IPS-15b (cell line): ENCODE measurements at regions not wholly inside any gene's neighbourhood (a gene's known extent, or its start where the extent isn't known, plus 50 kb on each side); places are given as distances from the start of the nearest gene placed in this dataset.

Experiments
- H3K27me3 ChIP-seq: one replicate; pipeline ENCODE4 v1.6.1; 2013; ENCODE audit warnings: low read length; ENCODE audit not compliant: control insufficient read depth, insufficient read depth
- H3K36me3 ChIP-seq: one replicate; pipeline ENCODE4 v1.6.1; 2013; ENCODE audit warnings: low read length; ENCODE audit not compliant: control insufficient read depth, insufficient read depth
- H3K4me1 ChIP-seq: one replicate; pipeline ENCODE4 v1.6.1; 2013; ENCODE audit warnings: mild to moderate bottlenecking, low read length; ENCODE audit not compliant: control insufficient read depth, insufficient read depth
- H3K4me3 ChIP-seq: one replicate; pipeline ENCODE4 v1.5.1; 2013; ENCODE audit warnings: low read depth, low read length
- H3K9ac ChIP-seq: one replicate; pipeline ENCODE4 v1.6.1; 2013; ENCODE audit warnings: low read depth, mild to moderate bottlenecking, low read length
- H3K9me3 ChIP-seq: one replicate; pipeline ENCODE4 v1.6.1; 2013; ENCODE audit warnings: mild to moderate bottlenecking, low read length; ENCODE audit not compliant: control insufficient read depth, insufficient read depth

DNA sequence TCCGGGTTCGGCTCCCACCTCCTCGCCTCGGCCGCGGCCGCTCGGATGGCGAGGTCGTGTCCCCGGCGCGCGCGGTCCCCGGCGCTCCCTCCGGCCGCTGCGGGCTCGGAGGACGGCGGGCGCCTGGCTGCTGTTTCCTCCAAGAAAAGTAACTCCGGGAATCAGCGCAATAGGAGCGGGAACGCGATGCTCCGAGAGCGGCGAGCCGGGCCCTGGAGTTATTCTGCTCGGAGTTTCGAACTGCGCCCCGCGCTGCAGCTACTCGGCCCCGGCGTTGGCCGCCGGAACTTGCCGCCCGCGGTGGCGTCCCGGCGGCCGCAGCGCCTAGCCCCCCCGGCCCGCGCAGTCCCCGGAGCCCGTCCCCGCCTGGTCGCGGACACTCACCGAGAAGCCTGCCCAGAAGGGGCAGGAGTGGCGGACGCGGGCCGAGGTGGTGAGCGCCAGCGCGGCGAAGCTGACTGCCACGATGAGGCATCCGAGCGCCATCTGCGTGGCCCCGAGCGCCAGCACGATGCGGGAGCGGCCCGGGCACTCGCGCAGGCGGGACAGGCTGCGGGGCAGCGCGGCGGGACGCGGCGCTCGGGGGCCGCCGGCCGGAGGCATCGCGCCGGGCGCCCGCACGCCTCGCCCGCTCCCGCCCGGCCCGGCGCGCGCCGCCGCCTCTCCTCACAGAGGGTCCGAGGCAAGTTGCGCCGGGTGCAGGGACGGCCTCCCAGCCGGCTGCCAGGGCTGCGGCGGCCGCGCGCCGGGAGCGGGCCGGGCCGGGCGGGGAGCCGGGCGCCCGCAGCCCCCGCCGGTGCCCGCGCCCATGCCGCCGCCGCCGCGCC lies 251.9 kb downstream of the TJP1 start:
- H3K4me3 ChIP-seq: peak overlapping the region; percentile 52
- H3K9ac ChIP-seq: peak overlapping the region; percentile 30
- H3K36me3 ChIP-seq: no peaks in the 10 kb centered on the region
- H3K9me3 ChIP-seq: no peaks in the 10 kb centered on the region
- H3K4me1 ChIP-seq: peaks cover 3% of the 10 kb centered on the region
- peaks cover 36% of the 10 kb centered on the region for H3K27me3 ChIP-seq

GRCh38 chr15:29569533-29570092 lies 252.7 kb downstream of the TJP1 start:
- Histone ChIP-seq H3K9me3 (no peaks in the 10 kb centered on the region), H3K36me3 (no peaks in the 10 kb centered on the region), H3K9ac (no peak overlapping the region), H3K4me1 (peaks cover 3% of the 10 kb centered on the region), H3K27me3 (peaks cover 36% of the 10 kb centered on the region), H3K4me3 (peak overlapping the region; percentile 46)

GRCh38 chr15:29568840-29569532 lies 253.3 kb downstream of the TJP1 start:
- Histone ChIP-seq H3K4me1 (peaks cover 3% of the 10 kb centered on the region), H3K36me3 (no peaks in the 10 kb centered on the region), H3K27me3 (peaks cover 35% of the 10 kb centered on the region), H3K9me3 (no peaks in the 10 kb centered on the region), H3K4me3 (peak overlapping the region; percentile 46), H3K9ac (no peak overlapping the region)

GRCh38 chr15:29567336-29567735 lies 254.9 kb downstream of the TJP1 start:
- peaks cover 3% of the 10 kb centered on the region for H3K4me1 ChIP-seq

DNA sequence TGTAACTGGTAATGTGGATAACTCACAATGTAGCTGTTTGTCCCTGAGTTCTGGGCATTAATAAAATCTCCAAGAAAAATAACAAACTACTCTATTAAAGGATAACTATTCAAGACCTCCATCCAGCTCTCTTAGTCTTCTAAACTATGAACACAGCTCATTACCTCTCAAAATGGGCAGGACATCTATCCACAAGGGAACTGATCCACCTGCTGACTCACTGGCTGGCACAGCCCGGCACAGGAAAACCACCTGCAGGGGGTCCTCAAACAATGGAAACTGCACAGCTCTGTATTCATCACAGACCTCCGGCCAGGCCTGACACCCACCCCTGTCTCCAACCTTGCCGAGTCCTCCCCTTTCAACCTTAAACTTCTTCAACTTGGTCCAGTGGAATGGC lies 255.4 kb downstream of the TJP1 start:
- peaks cover 15% of the 10 kb centered on the region for H3K27me3 ChIP-seq
- H3K9me3 ChIP-seq: no peaks in the 10 kb centered on the region
- peaks cover 3% of the 10 kb centered on the region for H3K4me1 ChIP-seq
- H3K4me3 ChIP-seq: no peak overlapping the region
- no peak overlapping the region for H3K9ac ChIP-seq
- H3K36me3 ChIP-seq: no peaks in the 10 kb centered on the region

More at GRCh38 chr15:29567336-29567735, 254.9 kb downstream of the TJP1 start:
- Histone ChIP-seq H3K36me3 (no peaks in the 10 kb centered on the region), H3K9me3 (no peaks in the 10 kb centered on the region), H3K9ac (no peak overlapping the region), H3K27me3 (peaks cover 19% of the 10 kb centered on the region), H3K4me3 (no peak overlapping the region)

DNA sequence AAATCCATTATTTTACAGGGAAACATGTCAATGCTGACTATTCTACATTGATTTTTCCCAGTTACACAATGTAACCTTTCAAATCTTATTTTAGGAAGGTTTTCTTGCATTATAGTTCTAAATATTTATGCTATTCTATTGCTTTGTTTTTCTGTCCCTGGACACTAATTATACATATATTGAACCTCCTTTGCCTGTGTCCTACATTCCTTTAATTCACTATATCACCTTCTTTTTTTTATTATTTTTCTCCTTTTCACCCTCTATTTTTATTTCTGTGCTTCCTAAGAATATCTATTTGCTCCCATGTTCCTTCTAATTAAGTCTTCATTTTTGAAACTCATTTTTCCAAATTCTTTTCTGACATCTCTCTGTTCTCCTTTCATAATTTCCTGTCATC lies 259.2 kb downstream of the TJP1 start:
- H3K9me3 ChIP-seq: no peaks in the 10 kb centered on the region
- no peak overlapping the region for H3K9ac ChIP-seq
- H3K27me3 ChIP-seq: no peaks in the 10 kb centered on the region
- no peaks in the 10 kb centered on the region for H3K4me1 ChIP-seq
- no peak overlapping the region for H3K4me3 ChIP-seq
- no peaks in the 10 kb centered on the region for H3K36me3 ChIP-seq

DNA sequence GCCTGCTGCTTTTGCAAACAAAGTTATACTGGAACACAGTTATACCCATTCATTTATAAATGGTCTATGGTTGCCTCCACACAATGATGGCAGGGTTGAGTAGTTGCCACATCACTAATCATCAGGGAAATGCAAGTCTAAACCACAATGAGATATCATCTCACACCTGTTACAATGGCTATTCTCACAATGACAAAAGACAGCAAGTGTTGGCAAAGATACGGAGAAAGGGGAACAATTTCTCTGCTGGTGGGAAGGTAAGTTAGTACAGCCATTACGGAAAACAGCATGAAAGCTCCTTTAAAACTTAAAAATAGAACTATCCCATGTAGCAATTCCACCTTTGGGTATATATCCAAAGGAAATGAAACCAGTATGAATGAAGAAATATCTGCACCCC lies 261.4 kb downstream of the TJP1 start:
- H3K4me1 ChIP-seq: no peaks in the 10 kb centered on the region
- H3K36me3 ChIP-seq: no peaks in the 10 kb centered on the region
- H3K9me3 ChIP-seq: no peaks in the 10 kb centered on the region
- H3K4me3 ChIP-seq: no peak overlapping the region
- H3K9ac ChIP-seq: no peak overlapping the region
- no peaks in the 10 kb centered on the region for H3K27me3 ChIP-seq

GRCh38 chr15:29558261-29558660 lies 264.0 kb downstream of the TJP1 start:
- H3K4me1 ChIP-seq: no peaks in the 10 kb centered on the region
- no peaks in the 10 kb centered on the region for H3K36me3 ChIP-seq
- no peaks in the 10 kb centered on the region for H3K27me3 ChIP-seq
- H3K9ac ChIP-seq: no peak overlapping the region
- no peak overlapping the region for H3K4me3 ChIP-seq
- H3K9me3 ChIP-seq: no peaks in the 10 kb centered on the region

- no peak overlapping the region for H3K4me3 ChIP-seq
- no peaks in the 10 kb centered on the region for H3K4me1 ChIP-seq
- no peaks in the 10 kb centered on the region for H3K9me3 ChIP-seq
Observed at GRCh38 chr15:29557171-29557570, 265.1 kb downstream of the TJP1 start.

GRCh38 chr15:29556380-29556779 lies 265.9 kb downstream of the TJP1 start:
- H3K9me3 ChIP-seq: no peaks in the 10 kb centered on the region
- H3K4me3 ChIP-seq: no peak overlapping the region
- no peak overlapping the region for H3K9ac ChIP-seq
- no peaks in the 10 kb centered on the region for H3K36me3 ChIP-seq
- H3K27me3 ChIP-seq: no peaks in the 10 kb centered on the region
- no peaks in the 10 kb centered on the region for H3K4me1 ChIP-seq

More at GRCh38 chr15:29557171-29557570, 265.1 kb downstream of the TJP1 start:
- H3K36me3 ChIP-seq: no peaks in the 10 kb centered on the region
- no peaks in the 10 kb centered on the region for H3K27me3 ChIP-seq
- no peak overlapping the region for H3K9ac ChIP-seq

DNA sequence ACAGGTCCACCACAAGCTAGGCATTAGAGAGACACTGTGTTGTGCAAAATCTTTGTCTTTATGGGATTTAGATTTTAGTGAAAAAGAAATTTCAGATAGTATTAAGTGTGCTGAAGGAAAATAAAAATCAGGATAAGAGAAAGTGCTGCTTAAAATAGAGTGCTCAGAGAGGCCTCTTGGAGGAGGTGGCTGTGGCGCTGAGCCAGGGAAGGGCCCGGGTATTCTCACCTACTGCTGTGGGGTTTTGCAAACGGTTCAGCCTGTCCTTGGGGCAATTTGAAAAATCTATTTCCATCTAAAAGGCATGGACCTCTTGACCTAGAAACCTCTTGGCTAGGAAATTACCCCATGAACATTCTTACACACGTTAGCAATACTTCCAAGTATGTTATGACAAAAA lies 267.7 kb downstream of the TJP1 start:
- H3K9ac ChIP-seq: no peak overlapping the region
- H3K9me3 ChIP-seq: no peaks in the 10 kb centered on the region
- no peaks in the 10 kb centered on the region for H3K4me1 ChIP-seq
- no peak overlapping the region for H3K4me3 ChIP-seq
- no peaks in the 10 kb centered on the region for H3K27me3 ChIP-seq
- H3K36me3 ChIP-seq: no peaks in the 10 kb centered on the region
